Thyroid gland (tissue), 4 donors: ENCODE measurements at regions not wholly inside any gene's neighbourhood (a gene's known extent, or its start where the extent isn't known, plus 50 kb on each side); places are given as distances from the start of the nearest gene placed in this dataset.

Source experiments
- DNase-seq, 2 donors: peaks; one replicate each; pipeline ENCODE4 v3.0.0-alpha.2; 2019
- H3K27ac ChIP-seq, 3 donors: fragments of 200-600 bp; sonication (generic); 1 replicate in 2 of 3; 2 replicates in 1 of 3; pipeline ENCODE4 v1.5.1; 2016 to 2019; ENCODE audit warnings: mild to moderate bottlenecking in 1 of 3, moderate library complexity in 1 of 3
- H3K27me3 ChIP-seq: fragments of 200-600 bp; sonication (generic); one replicate; pipeline ENCODE4 v1.5.1; 2019
- H3K36me3 ChIP-seq, 2 donors: fragments of 200-600 bp; sonication (generic); one replicate each; pipeline ENCODE4 v1.5.1; 2016 to 2019
- H3K4me1 ChIP-seq, 2 donors: fragments of 200-600 bp; sonication (generic); one replicate each; pipeline ENCODE4 v1.5.1; 2017 to 2019
- H3K4me3 ChIP-seq, 3 donors: fragments of 200-600 bp; sonication (generic); replicated peaks in 1 of 3; 1 replicate in 2 of 3; 2 replicates in 1 of 3; pipeline ENCODE4 v1.5.1; 2016; ENCODE audit warnings: mild to moderate bottlenecking in 1 of 3
- H3K9me3 ChIP-seq: fragments of 200-600 bp; sonication (generic); one replicate; pipeline ENCODE4 v1.5.1; 2017
- CTCF ChIP-seq, 6 experiments: fragments of 200-600 bp in 3 of 6; fragments of 450-650 bp in 3 of 6; sonication (generic) in 3 of 6; IDR thresholded peaks; one replicate each; pipeline ENCODE4 v1.5.1; 2016 to 2019; ENCODE audit warnings: antibody characterized with exemption in 6 of 6, mild to moderate bottlenecking in 2 of 6, inconsistent platforms in 1 of 6, moderate library complexity in 1 of 6
- POLR2A ChIP-seq, 2 donors: fragments of 450-650 bp; IDR thresholded peaks; one replicate each; pipeline ENCODE4 v1.6.1; 2017; ENCODE audit warnings: antibody characterized with exemption in 2 of 2, mild to moderate bottlenecking in 2 of 2, moderate library complexity in 1 of 2
- WGBS, 2 donors: methylation state at CpG; one replicate each; pipeline ENCODE4 v1.1.5; 2017; 5-methylcytosine and 5-hydroxymethylcytosine counted together
- intact Hi-C: fragments of 100-400 bp; cut with DNase I; formaldehyde crosslinking; loops from one replicate; pipeline ENCODE4 v1.15.1; 2023

DNA sequence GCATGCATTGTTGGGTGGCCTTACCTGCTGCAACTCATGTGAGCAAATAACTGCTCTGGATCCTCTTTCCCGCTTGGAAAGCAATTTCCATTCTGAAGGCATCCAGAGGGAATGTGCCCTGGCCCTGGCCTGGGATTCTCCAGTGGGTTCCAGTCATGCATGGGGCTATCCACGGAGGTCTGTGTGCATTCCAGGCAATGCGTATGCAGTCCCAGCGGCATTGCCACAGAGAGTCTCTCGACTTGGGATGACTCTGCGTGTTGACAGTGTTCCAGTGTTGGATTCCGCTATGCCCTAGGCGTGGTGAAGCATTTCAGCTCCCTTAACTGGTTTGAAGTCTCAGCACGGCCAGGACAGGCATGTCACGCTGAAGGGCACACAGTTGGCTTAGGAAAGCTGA is 113.9 kb downstream of the SNRPN start:
- 83 to 85% methylated on average over 9 to 10 of the region's 10 CpGs for WGBS, 2 donors
- Histone ChIP-seq H3K27ac (no peak overlapping the region), H3K36me3 (peaks cover 98 to 100% of the 10 kb centered on the region in 2 donors), H3K4me1 (no peaks in the 10 kb centered on the region), H3K27me3 (no peaks in the 10 kb centered on the region), H3K9me3 (peaks cover 15% of the 10 kb centered on the region), H3K4me3 (no peak overlapping the region)
- no peak for TF ChIP-seq CTCF (IDR thresholded peaks at IDR 0.05)
- no peak for TF ChIP-seq POLR2A (IDR thresholded peaks at IDR 0.05)
- intact Hi-C loops: no loop called here
- DNase-seq: no peak

DNA sequence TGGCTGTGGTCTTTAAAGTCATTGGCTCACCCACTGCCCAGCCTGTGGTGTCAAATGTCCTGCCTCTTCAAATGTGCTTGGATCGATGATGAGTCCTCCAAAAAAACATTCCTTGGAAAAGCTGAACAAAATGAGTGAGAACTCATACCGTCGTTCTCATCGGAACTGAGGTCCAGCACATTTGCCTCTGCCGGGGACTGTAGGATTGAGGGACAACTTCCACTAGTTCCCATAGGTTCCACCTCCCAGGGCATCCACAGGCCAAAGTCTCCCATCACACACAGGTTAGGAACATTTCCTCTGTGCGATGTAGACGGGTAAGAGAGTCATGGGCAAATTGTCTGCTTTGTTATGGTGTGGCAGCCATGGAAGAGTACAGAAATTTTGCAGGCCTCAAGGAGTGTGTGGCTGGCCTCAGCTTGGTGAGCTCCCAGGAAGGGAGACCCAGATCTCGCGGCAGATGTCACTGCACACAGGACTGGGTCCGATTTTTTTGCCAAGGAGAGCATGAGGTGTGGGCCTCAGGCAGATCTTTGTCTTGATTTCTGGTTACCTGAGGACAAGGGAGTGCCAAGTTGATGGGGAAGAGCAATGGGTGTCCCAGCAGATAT is 115.7 kb downstream of the SNRPN start:
- peaks cover 15% of the 10 kb centered on the region for H3K9me3 ChIP-seq
- H3K27ac ChIP-seq: no peak overlapping the region
- intact Hi-C loops: no loop called here
- WGBS, 2 donors: 94 to 96% methylated on average over 10 of the region's 10 CpGs
- no peaks in the 10 kb centered on the region for H3K27me3 ChIP-seq
- H3K4me3 ChIP-seq: no peak overlapping the region
- DNase-seq: no peak
- TF ChIP-seq CTCF (IDR thresholded peaks at IDR 0.05) (no peak), POLR2A (IDR thresholded peaks at IDR 0.05) (no peak)
- peaks cover 98 to 100% of the 10 kb centered on the region in 2 donors for H3K36me3 ChIP-seq
- no peaks in the 10 kb centered on the region for H3K4me1 ChIP-seq

DNA sequence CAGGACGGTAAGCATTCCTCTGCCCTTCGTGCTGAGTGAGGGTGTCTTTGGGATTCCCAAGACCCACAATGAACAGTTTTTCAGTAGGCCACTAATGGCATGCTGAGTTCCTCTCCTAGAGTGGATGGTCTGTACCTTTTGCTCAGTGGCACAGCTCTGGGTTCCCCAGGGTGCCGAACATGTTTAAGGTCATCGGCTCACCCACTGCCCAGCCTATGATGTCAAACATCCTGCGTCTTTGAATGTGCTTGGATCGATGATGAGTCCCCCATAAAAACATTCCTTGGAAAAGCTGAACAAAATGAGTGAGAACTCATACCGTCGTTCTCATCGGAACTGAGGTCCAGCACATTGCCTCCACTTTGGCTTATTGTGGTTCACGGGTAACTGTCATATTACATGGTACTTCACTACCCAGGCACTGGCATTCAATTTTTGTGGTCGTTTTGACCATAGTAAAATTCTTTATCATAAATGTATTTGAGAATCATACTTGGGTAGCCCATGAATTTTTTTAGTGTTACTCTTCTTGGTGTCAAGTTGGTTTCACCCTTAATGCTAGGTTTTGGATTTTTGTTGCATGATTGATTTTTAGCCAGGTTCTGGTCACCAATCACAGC is 118.2 kb downstream of the SNRPN start:
- H3K4me1 ChIP-seq: no peaks in the 10 kb centered on the region
- no peak for DNase-seq
- intact Hi-C loops: no loop called here
- H3K9me3 ChIP-seq: peaks cover 15% of the 10 kb centered on the region
- TF ChIP-seq CTCF (IDR thresholded peaks at IDR 0.05) (no peak), POLR2A (IDR thresholded peaks at IDR 0.05) (no peak)
- no peaks in the 10 kb centered on the region for H3K27me3 ChIP-seq
- WGBS, 2 donors: 87% methylated on average over 11 of the region's 11 CpGs
- H3K4me3 ChIP-seq: no peak overlapping the region
- peaks cover 100% of the 10 kb centered on the region in 2 donors for H3K36me3 ChIP-seq
- no peak overlapping the region for H3K27ac ChIP-seq

- intact Hi-C loops: no loop called here
- 65 to 82% methylated on average over 7 to 8 of the region's 8 CpGs for WGBS, 2 donors
Measured at GRCh38 chr15:25087137-25087536, 132.3 kb downstream of the SNRPN start.

More at GRCh38 chr15:25087137-25087536, 132.3 kb downstream of the SNRPN start:
- TF ChIP-seq POLR2A (IDR thresholded peaks at IDR 0.05): no peak
- TF ChIP-seq CTCF (IDR thresholded peaks at IDR 0.05): no peak
- Histone ChIP-seq H3K9me3 (no peaks in the 10 kb centered on the region), H3K4me1 (no peaks in the 10 kb centered on the region), H3K4me3 (no peak overlapping the region), H3K27ac (no peak overlapping the region), H3K27me3 (no peaks in the 10 kb centered on the region), H3K36me3 (peaks cover 92 to 95% of the 10 kb centered on the region in 2 donors)
- no peak for DNase-seq
